ENCODE measurements at regions not wholly inside any gene's neighbourhood (a gene's known extent, or its start where the extent isn't known, plus 50 kb on each side); places are given as distances from the start of the nearest gene placed in this dataset.
A peak's percentile ranks its signal among the peaks of the same experiment; 100 is the strongest.

- no peak for DNase-seq (ENCODE audit: low spot score)
Measured at GRCh38 chr2:142254031-142254430, 123.2 kb upstream of the LRP1B start.

- no peak for DNase-seq (ENCODE audit: low spot score)
Measured at GRCh38 chr2:142241016-142241415, 110.2 kb upstream of the LRP1B start.

- no peak for DNase-seq (ENCODE audit: low spot score)
Measured at GRCh38 chr2:142236181-142236580, 105.4 kb upstream of the LRP1B start.

- DNase-seq (ENCODE audit: low spot score) = no peak
Measured at GRCh38 chr2:142234741-142235140, 103.9 kb upstream of the LRP1B start.

GRCh38 chr2:142223309-142223708 is 92.5 kb upstream of the LRP1B start:
- DNase-seq (ENCODE audit: low spot score) = no peak

- DNase-seq (ENCODE audit: low spot score) = no peak
Measured at GRCh38 chr2:142222715-142223114, 91.9 kb upstream of the LRP1B start.

- DNase-seq (ENCODE audit: low spot score) = peak; percentile 98
Measured at GRCh38 chr2:142220901-142221300, 90.1 kb upstream of the LRP1B start.

- peak; percentile 74 for DNase-seq (ENCODE audit: low spot score)
Measured at GRCh38 chr2:142220239-142220638, 89.4 kb upstream of the LRP1B start.

- no peak for DNase-seq (ENCODE audit: low spot score)
Measured at GRCh38 chr2:142218471-142218870, 87.7 kb upstream of the LRP1B start.

GRCh38 chr2:142217804-142218203 is 87.0 kb upstream of the LRP1B start:
- DNase-seq (ENCODE audit: low spot score) = no peak

- DNase-seq (ENCODE audit: low spot score) = no peak
Measured at GRCh38 chr2:142200062-142200461, 69.2 kb upstream of the LRP1B start.

GRCh38 chr2:142199073-142199472 is 68.3 kb upstream of the LRP1B start:
- no peak for DNase-seq (ENCODE audit: low spot score)

GRCh38 chr2:142190805-142191204 is 60.0 kb upstream of the LRP1B start:
- DNase-seq (ENCODE audit: low spot score) = peak; percentile 5

GRCh38 chr2:142189501-142189900 is 58.7 kb upstream of the LRP1B start:
- DNase-seq (ENCODE audit: low spot score) = no peak

- DNase-seq (ENCODE audit: low spot score) = no peak
Measured at GRCh38 chr2:142188562-142188961, 57.7 kb upstream of the LRP1B start.

GRCh38 chr2:142180820-142181533 is 50.2 kb upstream of the LRP1B start:
- DNase-seq (ENCODE audit: low spot score) = no peak
